IPS DF 6.9 (cell line): ENCODE measurements at regions not wholly inside any gene's neighbourhood (a gene's known extent, or its start where the extent isn't known, plus 50 kb on each side); places are given as distances from the start of the nearest gene placed in this dataset.

Experiments
- DNase-seq: peaks from one replicate; pipeline ENCODE4 v3.0.0-alpha.2; 2013; ENCODE audit warnings: low read depth, low spot score
- H3K27ac ChIP-seq: one replicate; pipeline ENCODE4 v1.5.1; 2013; ENCODE audit warnings: low read length, control low read depth
- H3K27me3 ChIP-seq: 2 replicates; pipeline ENCODE4 v1.6.1; 2013; ENCODE audit warnings: mild to moderate bottlenecking, low read length; ENCODE audit not compliant: control insufficient read depth, insufficient read depth
- H3K36me3 ChIP-seq: 2 replicates; pipeline ENCODE4 v1.6.1; 2013; ENCODE audit warnings: low read length; ENCODE audit not compliant: control insufficient read depth, insufficient read depth
- H3K4me1 ChIP-seq: 2 replicates; pipeline ENCODE4 v1.6.1; 2013; ENCODE audit warnings: low read length; ENCODE audit not compliant: control insufficient read depth, insufficient read depth
- H3K4me3 ChIP-seq: 2 replicates; pipeline ENCODE4 v1.5.1; 2013; ENCODE audit warnings: mild to moderate bottlenecking, low read length
- H3K9me3 ChIP-seq: 2 replicates; pipeline ENCODE4 v1.6.1; 2013; ENCODE audit warnings: low read length, inconsistent platforms; ENCODE audit not compliant: control insufficient read depth, insufficient read depth
- WGBS: extraction: QIAGEN DNeasy Blood & Tissue Kit; methylation state at CpG from one replicate; pipeline ENCODE4 v1.1.7; 2013; ENCODE audit warnings: mixed read lengths, missing lambda C conversion rate; ENCODE audit not compliant: insufficient read length, insufficient coverage; 5-methylcytosine and 5-hydroxymethylcytosine counted together

- DNase-seq, result no peak
- no peak overlapping the region for H3K4me3 ChIP-seq
- H3K27ac ChIP-seq, result no peak overlapping the region
- no peaks in the 10 kb centered on the region for H3K4me1 ChIP-seq
- no peaks in the 10 kb centered on the region for H3K9me3 ChIP-seq
- no peaks in the 10 kb centered on the region for H3K27me3 ChIP-seq
- no peaks in the 10 kb centered on the region for H3K36me3 ChIP-seq
Measured at GRCh38 chr5:103638979-103639378, 76.4 kb upstream of the NUDT12 start.

DNA sequence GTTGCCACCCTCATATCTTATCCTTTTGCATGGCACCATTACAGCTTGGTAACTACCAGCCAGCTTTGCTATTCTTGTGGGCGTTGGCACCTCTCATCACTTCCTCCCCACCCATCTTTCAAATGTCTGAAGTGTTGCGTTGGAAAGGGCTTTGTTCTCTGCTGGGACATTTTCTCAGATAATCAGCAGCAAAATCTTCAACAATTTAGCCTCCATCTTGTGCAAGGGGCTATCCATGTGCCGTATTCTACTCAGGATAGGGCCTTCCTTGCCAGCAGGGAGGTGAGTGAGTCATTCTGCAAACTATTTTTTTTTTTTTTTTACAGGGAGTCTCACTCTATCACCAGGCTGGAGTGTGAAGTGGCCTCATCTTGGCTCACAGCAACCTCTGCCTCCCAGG is 62.1 kb upstream of the NUDT12 start:
- Histone ChIP-seq H3K4me3 (no peak overlapping the region), H3K27ac (no peak overlapping the region), H3K9me3 (no peaks in the 10 kb centered on the region), H3K27me3 (no peaks in the 10 kb centered on the region), H3K4me1 (no peaks in the 10 kb centered on the region), H3K36me3 (no peaks in the 10 kb centered on the region)
- no CpG with 5 or more reads among the region's 3 CpGs for whole genome bisulfite sequencing
- no peak for DNase-seq

DNA sequence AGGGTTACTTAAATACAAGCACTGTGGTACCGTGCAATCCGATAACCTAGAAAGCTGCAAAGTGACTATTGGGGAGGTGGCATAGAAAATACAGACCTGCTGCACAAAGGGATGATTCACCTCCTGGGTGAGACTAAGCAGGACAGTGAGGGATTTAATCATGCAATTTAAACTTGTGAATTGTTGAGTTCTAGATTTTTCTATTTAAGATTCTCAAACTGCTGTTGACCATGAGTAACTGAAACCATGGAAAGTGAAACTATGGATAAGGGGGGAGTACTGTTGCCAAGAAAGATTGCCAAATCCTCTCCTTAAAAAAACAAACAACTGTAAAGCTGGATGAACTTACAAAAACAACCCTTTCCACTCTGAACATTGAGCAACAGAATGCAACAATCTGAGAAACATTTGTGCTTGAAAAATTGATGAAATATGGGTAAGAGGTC is 61.5 kb upstream of the NUDT12 start:
- no peak for DNase-seq
- WGBS, result no CpG with 5 or more reads among the region's 2 CpGs
- Histone ChIP-seq H3K4me3 (no peak overlapping the region), H3K9me3 (no peaks in the 10 kb centered on the region), H3K27me3 (no peaks in the 10 kb centered on the region), H3K4me1 (no peaks in the 10 kb centered on the region), H3K27ac (no peak overlapping the region), H3K36me3 (no peaks in the 10 kb centered on the region)

DNA sequence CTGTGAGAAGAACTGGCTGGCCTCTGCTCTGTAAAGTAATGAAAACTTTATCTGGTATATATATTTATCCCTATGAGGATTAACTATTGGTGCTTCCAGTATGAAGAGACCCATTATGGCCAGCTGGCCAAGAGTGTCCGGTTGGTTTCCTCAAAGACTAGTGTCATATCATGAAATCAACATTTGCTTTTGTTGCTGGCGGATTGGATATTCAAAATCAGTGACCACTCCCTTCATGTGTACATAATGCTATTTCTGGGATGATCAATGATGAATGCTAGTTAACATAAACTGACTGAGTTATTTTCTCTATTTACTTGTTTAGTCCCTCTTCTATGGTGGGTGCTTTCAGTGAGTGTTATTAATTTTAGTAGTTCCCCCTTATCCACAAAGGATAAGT is 60.8 kb upstream of the NUDT12 start:
- Histone ChIP-seq H3K4me1 (no peaks in the 10 kb centered on the region), H3K27me3 (no peaks in the 10 kb centered on the region), H3K4me3 (no peak overlapping the region), H3K9me3 (no peaks in the 10 kb centered on the region), H3K36me3 (no peaks in the 10 kb centered on the region), H3K27ac (no peak overlapping the region)
- WGBS, result no CpG with 5 or more reads among the region's 2 CpGs
- DNase-seq, result no peak

GRCh38 chr5:103621548-103621930 is 59.0 kb upstream of the NUDT12 start:
- H3K4me3 ChIP-seq, result no peak overlapping the region
- no peaks in the 10 kb centered on the region for H3K9me3 ChIP-seq
- no peak overlapping the region for H3K27ac ChIP-seq
- no peaks in the 10 kb centered on the region for H3K36me3 ChIP-seq
- WGBS, result no CpG with 5 or more reads among the region's 1 CpG
- no peaks in the 10 kb centered on the region for H3K4me1 ChIP-seq
- H3K27me3 ChIP-seq, result no peaks in the 10 kb centered on the region
- no peak for DNase-seq

DNA sequence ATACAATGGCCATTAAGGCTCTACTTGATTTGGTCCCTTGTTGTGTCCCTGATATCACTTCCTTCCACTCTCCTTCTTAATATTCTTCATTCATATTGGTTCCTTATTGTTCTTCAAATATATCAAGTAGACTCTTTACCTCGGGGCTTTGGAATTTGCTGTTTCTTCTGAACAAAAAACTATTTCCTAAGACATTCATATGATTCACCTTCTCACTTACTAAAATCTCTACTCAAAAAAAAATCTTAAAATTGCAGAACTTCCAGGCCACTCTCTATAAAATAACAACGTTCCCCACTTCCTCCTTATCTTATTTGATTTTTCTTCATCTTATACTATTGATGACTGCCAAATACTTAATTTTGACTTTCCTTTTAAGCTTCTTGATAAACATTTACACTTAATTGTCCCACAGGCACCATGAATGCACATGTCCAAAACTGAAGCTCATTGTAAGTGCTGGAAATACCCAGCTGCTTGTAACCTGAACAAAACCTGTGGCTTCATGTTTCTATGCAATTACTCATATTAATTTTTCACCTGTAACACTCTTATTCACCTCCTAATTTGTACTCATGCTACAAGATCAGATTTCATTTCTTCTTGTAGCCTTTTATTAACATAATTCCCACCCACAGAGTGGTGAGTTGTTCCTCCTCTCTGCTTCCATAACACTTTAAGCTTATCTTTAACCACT is 58.4 kb upstream of the NUDT12 start:
- H3K4me3 ChIP-seq, result no peak overlapping the region
- H3K27ac ChIP-seq, result no peak overlapping the region
- H3K36me3 ChIP-seq, result no peaks in the 10 kb centered on the region
- WGBS, result 100% methylated on average over 1 of the region's 2 CpGs
- H3K27me3 ChIP-seq, result no peaks in the 10 kb centered on the region
- H3K9me3 ChIP-seq, result no peaks in the 10 kb centered on the region
- no peaks in the 10 kb centered on the region for H3K4me1 ChIP-seq
- DNase-seq, result no peak

- Histone ChIP-seq H3K4me1 (no peaks in the 10 kb centered on the region), H3K9me3 (no peaks in the 10 kb centered on the region), H3K4me3 (no peak overlapping the region), H3K27me3 (no peaks in the 10 kb centered on the region), H3K27ac (no peak overlapping the region), H3K36me3 (no peaks in the 10 kb centered on the region)
- DNase-seq, result no peak
- WGBS, result no CpG with 5 or more reads among the region's 1 CpG
Measured at GRCh38 chr5:103617913-103618312, 55.3 kb upstream of the NUDT12 start.

DNA sequence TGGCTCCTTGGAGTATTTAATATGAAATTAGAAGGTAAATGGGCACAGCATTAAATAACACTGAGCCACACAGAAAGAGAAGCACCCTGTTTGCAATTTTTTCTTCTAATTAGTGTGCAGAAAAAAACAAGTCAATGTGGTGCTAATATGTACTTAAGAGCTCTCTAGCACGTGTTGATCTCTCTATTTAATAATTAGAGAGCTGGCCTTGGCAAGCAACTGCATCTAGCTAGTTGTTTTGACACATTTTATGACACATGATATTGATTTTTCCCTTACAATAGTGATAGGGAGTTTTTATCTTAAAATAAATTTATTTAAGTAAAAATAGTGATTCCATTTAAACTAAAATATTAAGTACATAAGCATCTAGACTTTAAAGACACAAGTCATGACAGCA is 54.5 kb upstream of the NUDT12 start:
- H3K4me1 ChIP-seq, result no peaks in the 10 kb centered on the region
- WGBS, result no CpG with 5 or more reads among the region's 1 CpG
- no peak overlapping the region for H3K27ac ChIP-seq
- no peak overlapping the region for H3K4me3 ChIP-seq
- H3K36me3 ChIP-seq, result no peaks in the 10 kb centered on the region
- DNase-seq, result no peak
- no peaks in the 10 kb centered on the region for H3K9me3 ChIP-seq
- no peaks in the 10 kb centered on the region for H3K27me3 ChIP-seq

DNA sequence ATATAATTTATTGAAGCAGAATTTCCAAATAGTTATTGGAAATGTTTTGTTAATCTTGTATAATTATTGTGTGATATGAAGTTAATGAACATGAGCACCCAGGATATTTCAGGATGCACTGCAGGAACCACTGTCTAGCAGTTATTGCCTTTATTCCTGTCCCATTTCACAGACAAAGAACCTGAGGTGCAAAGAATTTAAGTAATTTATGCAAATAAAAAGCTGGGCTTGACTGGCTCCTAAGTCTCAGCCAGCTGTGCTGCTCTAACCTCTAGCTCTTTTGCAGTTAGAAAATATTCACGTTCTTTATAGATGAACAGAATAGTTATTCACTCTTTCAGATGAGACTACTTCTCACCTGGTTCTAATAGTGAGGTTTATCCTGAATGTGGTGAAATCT is 50.0 kb upstream of the NUDT12 start:
- Histone ChIP-seq H3K4me1 (no peaks in the 10 kb centered on the region), H3K36me3 (no peaks in the 10 kb centered on the region), H3K4me3 (no peak overlapping the region), H3K27ac (no peak overlapping the region), H3K9me3 (no peaks in the 10 kb centered on the region), H3K27me3 (no peaks in the 10 kb centered on the region)
- DNase-seq, result no peak
- WGBS, result no CpG with 5 or more reads among the region's 1 CpG
